HG02981 (cell line): ENCODE measurements at regions not wholly inside any gene's neighbourhood (a gene's known extent, or its start where the extent isn't known, plus 50 kb on each side); places are given as distances from the start of the nearest gene placed in this dataset.

Experiments
- ATAC-seq: cut with Tn5 transposase; IDR thresholded peaks from one replicate; pipeline ENCODE4 v1.9.1; 2021; ENCODE audit warnings: mild to moderate bottlenecking, moderate library complexity; ENCODE audit not compliant: unreplicated experiment

DNA sequence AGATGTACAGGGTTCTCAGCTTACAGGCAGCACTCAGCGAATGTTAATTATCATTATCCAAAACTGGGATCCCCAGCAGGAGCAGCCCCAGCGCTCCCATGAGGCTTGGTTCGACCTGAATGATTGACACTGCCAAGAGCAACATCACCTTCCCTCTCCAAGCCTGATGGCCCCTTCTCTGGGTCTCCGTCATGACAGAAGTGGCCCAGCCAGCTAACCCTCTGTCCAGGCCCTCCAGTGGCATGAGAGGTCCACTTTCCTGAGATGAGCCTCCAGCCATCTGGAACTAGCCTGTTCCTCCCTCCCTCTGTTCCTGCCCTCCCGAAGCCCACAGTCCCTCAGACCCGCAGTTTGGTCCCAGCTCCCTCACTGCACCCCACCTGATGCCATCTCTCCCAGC lies 97.0 kb upstream of the RAB6C start:
- no peak for ATAC-seq

DNA sequence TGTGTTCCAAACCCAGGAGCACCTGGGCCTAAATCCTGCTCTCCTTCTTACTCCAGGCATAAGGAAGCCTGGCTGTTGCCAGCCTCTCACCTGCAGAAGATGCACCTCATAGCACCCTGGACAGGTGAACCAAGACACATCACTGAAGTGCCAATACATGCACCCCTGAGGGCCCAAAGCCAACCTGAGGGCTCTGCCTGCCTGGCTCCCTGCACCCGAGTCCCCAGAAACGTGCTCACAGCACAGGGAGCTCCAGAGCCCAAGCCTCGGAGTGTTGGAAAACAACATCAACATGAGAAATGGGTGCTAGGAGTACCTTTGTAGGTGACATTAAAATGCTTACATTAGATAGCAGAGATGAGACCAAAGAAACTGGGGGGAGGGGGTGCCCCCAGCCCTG lies 96.3 kb upstream of the RAB6C start:
- no peak for ATAC-seq

DNA sequence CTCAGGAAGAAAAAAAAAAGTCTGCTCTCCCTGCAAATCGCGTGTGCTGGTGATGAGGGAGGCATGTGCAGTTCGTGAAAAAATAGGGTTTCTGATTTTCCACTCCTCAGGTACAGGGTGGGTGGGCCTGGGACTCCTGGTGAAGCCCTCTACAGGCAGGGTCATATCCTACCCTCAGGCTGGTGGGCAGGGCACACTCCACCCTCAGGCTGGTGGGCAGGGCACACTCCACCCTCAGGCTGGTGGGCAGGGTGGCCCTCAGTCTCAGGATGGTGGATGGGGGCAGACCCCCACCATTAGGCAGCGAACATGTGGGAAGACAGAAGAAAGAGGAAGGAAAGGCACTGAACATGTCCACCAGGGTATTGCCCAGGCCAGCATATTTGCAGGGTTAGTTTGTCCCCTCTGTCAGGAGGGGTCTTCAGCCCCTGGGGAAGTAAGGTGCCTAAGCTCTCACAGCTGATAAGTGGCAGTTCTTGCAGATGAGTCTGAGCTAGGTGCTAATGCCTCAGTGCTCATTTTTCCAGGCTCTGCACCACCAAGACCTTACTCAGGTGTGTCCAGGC lies 95.2 kb upstream of the RAB6C start:
- ATAC-seq, result no peak

DNA sequence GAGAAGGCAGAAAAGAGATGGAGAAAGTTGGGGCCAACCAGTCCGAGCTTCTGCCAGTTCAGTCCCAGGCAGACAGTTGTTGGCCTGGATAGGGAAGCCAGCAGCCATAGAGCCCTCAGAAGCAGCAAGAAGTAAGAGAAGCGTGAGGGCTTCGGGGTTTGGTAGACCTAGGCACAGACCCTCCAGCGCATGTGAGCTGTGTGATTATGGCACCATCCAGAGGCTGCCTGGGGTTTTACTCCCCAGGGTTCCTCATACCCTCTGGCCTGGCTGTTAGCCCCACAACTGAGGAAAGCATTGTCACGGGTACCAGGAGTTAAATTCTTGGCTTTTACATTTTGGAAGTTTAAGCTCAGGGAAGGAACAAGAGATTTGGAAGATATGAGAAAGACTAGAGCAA lies 93.7 kb upstream of the RAB6C start:
- ATAC-seq, result no peak

DNA sequence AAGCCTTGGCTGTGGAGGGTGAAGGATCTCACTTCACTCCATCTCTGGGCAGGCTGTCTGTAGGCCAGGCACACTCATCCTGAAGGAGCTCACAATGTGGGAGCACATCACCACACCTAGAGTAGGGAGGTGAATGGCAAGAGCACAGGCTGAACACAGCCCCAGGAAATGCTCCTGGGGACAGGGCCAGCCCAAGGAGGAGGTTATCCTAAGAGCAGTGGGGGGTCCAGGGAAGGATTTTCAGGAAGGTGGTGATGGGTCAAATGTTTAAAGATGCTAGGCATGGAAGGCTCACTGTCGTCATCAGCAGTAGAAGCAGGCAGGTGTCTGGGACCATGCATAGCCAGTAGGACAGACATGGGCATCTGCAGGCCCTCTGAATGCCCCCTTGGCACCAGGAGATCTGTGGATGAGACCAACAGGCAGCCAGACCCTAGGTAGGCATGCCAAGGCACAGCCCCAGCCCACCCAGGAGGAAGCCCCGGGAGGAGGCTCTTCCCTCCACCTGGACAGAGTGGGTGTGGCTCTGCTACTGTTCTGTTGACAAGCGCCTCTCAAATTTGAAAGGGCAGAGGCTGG lies 91.7 kb upstream of the RAB6C start:
- no peak for ATAC-seq

DNA sequence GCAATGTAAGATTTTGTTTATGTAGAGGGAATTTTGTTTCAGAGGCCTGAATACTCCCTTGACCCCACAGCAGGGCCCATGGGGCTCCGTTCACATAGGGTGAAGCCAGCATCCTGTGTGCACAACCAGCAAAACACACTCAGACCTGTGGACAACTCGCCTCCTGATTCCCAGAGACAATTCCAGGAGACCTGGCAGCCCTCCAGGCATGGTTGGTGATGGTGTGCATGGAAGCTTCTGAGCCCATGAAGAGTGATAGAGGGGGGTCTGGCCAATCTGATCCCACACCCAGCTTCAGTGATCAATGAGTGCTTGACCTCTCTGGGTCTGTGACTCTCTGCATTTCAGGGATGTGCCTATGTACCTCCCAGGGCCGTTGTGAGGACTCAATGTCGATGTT lies 91.0 kb upstream of the RAB6C start:
- no peak for ATAC-seq

DNA sequence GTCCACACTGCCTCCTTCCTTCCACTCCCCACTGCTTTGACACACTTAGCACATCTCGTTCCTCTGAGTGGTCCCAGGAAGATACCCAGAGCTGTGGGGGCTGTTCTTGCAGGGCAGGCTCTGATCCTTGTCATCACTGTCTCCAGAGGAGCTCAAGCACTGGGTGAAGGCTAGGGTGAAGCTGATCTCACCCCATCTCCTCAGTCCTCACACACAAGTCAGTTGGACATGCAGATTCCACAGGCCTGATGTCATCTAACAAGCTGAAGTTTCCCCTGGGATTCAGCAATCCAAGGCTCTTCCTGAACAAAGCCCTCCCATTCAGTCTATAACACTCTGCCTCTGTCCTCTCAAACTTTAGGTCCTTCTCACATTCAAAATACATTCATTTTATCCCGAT lies 90.6 kb upstream of the RAB6C start:
- no peak for ATAC-seq

DNA sequence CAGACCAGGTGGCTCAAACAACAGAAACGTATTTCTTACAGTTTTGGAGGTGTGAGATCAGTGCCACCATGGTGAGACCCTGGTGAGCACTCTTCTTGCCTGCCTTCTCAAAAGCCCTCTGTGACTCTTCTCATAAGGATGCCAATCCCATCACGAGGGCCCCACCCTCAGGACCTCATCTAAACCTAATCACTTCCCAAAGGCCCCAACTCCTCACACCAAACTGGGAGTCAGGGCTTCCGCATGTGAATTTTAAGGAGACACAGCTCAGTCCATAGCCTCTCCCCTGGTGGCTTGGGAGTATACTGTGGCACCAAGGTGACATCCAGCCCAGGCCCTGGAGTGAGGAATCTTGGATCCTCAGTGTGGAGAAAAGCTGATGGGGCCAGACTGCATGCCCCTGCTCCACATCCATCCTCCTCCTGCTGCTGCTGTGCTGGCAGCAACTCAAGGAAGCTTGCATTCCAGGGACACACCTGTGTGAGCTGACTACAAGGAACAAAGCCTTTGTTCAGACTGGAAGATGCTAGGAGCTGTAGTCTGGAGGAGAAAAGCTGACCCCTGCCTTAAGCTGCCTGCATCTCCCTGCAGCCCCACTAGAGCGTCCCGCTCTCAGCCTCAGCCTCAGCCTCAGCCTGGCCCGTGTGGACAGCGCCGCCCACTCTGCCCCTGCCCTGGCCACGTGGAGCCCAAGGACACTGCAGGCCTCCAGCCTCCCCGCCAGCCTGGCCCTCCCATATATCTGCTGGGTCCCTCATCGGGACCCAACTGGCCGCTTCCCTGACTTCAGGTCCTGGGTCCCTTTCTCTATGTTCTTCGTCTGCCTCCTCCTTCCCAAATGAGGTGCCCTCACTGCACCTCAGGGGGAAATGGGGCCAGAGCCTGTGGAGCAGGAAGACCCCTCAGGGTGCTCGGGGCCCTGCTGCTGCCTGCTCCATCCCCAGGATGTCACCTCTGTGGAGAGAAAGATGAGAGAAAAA lies 87.8 kb upstream of the RAB6C start:
- ATAC-seq, result no peak

DNA sequence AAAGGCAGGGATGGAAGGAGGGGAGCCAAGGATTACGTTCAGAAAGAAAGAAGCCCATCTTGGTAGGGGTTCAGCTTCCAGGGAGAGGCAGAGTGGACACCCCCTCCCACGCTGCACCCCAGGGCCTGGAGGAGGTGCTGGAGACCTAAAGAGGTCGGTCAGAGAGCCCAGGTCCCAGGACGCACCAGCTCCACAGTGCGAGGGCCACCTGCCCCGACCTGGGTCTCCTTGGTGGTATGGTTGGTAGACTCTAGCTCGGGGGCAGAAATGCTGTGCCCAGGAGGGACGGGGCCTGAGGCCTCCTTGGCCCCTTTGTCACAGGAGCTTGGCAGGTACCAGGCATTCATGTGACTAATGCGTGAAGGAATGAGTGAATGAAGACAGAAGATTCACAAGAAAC lies 87.1 kb upstream of the RAB6C start:
- no peak for ATAC-seq

DNA sequence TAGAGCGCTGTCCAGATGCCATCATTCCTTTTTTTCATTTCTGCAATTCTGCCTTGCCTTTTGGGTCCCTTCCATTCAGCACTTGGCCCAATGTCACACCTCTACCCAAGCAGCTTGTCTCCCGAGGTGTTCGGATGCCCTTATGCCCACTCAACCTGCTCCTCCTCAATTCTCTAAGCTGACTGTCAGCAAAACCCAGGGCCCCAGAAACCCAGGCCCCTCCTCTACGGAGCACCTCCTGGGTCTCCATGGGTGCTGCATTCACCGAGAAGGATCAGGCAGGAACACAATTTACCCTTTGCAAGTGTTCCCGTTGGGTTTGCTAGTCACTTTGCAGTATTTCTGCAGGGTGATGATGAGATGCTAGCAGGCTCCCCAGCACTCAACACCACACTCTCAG lies 86.7 kb upstream of the RAB6C start:
- no peak for ATAC-seq

DNA sequence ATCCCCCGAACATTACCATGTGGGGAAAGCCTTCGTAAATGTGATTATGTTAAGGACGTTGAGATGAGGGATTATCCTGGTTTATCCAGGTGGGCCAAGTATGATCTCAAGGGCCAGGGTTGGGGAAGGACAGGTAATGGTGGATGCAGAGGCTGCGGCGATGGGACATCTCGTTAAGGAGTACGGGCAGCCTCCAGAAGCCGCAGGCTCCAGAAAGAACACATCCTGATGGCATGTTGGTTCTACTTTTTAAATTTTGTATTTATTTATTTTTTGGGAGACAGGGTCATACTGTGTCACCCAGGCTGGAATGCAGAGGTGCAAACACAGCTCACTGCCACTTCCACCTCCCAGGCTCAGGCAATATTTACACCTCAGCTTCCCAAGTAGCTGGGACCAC lies 86.2 kb upstream of the RAB6C start:
- no peak for ATAC-seq

DNA sequence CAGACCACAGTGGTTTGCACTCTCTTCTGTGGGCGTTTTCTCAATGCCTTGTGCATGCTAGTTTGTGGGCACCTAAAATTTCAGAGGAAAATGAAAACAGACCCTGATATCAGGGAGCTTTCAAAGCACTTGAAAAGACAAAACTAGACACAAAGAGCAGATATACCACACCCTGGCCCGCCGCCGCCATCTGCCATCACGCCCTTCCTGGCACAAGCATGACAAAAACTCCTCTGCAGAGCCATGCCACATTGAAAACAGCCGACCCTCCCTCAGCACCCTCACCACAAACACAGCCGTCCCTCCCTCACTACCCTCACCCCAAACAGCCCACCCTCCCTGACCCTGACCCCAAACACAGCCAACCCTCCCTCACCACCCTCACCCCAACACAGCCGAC lies 84.8 kb upstream of the RAB6C start:
- ATAC-seq, result no peak

DNA sequence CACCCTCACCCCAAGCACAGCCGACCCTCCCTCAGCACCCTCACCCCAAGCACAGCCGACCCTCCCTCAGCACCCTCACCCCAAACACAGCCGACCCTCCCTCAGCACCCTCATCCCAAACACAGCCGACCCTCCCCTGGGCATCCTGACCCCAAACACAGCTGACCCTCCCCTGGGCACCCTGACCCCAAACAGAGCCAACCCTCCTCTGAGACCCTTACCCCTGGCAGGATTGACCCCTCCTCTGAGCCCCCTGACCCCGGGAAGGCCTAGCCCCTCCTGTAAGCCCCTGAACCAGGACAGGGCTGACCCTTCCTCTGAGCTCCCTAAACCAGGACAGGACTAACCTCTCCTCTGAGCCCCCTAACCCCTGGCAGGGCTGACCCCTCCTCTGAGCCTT lies 84.4 kb upstream of the RAB6C start:
- no peak for ATAC-seq

DNA sequence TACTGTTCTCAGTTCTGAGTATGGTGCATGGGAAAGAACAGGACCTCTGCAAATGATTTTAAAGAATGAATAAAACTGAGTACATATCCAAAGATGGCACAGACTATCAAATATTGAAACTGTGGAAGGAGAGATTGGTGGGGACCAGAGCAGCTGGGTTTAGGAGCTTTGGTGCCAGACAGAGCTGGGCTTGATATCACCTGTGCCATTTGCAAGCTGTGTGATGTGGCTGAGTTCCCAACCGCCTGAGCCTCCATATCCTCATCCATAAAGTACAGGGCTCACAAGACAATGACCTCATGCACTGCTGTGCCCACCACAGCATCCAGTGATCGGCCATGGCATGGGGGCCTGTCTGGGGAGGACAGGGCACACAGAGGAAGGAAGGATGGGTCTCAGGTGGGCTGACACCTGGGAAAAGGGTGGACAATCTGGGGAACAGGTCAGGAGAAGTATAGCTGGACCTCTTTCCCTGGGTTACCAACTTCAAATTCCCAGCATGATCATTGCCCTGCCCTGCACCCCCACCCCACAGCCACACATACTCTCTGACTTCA lies 83.9 kb upstream of the RAB6C start:
- no peak for ATAC-seq

DNA sequence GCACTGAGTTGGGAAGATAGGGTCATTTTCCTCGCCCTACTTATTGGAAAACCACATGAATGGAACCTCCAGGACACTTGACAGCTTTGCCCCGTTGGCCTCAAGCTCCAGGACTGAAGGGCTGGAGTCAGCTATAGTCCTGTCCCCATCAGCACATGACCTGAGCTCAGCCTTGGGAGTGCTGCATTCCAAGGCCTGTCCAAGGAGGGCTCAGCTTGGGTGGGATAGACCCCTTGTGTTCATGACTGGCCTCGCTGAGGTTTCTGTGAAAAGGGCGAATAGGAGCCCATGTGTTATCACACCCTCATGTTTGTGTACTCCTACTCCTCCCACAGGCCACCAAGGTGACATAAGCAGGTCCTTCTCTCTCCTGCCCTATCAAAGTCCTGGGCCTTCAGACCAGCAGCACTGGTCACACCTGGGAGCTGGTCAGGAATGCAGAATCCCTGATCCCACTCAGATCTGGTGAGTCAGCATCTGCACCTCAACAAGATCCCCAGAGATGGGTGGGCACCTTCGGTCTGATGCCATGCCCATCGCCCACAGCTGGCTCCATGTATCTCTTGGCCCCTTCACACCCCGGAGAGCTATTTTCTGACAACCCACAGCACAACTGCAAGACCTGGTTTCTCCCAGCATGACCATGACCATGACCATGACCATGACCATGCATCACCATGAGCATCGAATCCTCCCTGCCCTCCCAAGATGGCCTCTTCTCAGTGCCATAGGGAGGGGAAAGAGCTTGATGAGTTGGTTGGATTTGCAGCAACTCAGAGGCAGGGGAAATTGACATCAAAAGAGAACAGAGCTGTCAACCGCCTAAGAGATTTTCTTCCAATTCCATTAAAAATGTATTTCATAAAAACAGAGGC lies 83.0 kb upstream of the RAB6C start:
- ATAC-seq, result no peak

DNA sequence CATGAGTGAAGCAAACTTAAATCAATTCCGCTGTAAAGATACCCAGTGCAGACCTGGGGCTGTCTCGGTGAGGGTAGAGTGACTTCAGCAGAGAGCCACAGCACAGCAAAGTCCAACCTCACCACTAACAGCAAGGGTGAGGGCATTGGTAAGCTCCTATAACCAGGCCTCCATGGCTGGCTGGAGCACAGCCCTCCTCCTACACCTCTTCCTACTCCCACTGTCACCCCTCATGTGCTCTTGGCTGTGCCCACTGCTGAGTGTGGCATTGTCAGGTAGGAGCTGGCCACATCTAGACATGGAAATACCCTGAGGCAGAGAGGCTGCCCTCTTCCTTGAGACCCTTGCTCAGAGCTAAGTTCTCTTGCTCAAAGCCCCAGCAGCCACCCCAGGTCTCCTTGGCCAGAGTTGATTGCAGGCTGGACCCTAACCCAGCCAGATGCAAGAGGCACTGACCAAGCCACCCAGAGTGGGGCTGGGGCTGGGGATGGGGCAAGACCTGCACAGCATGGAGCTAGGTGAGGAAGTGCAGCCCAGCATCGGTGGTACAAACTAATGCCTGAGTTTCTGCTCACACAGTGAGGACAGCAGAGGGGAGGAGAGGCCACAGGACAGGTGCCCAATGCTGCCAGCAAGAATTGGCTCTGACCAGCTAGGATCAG lies 77.6 kb upstream of the RAB6C start:
- ATAC-seq, result no peak

DNA sequence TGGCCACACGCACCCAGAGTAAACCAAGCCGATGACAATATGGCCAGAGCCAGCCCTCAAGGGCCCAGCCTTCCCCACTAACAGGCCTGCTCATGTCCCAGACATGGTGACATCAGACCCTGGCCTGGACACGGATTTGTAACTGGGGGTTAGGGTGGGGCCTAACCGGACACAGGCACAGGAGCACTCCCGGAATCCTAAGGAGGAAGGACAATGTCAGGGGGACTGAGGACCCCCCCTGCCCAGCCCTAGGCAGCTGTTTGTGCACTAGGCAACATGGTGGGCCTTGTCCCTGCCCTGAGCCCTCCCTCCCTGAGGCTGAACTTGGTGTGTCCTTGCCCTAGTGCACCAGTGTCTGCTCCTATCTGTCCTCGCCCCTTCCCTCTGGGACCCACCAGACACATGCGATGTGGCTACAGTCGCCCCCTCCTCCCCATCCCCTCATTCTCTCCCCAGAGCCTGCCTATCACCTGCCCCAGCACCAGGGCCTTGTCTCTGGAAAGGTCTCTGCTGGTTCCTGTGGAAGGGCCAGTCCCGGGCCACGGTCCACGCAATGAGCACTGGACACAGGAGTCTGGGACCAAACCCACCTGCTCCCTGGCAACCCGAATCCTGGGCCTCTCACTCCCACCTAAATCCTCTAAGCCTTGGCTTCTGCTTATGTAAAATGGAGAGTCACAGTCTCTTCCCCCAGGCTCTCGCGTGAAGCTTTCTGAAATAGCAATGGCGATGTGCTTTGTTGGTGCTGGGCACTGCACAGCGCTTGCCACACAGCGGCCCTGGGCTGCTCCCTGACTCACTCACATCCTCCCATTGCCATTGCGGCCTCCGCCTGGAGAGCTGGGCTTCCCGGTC lies 76.5 kb upstream of the RAB6C start:
- no peak for ATAC-seq

DNA sequence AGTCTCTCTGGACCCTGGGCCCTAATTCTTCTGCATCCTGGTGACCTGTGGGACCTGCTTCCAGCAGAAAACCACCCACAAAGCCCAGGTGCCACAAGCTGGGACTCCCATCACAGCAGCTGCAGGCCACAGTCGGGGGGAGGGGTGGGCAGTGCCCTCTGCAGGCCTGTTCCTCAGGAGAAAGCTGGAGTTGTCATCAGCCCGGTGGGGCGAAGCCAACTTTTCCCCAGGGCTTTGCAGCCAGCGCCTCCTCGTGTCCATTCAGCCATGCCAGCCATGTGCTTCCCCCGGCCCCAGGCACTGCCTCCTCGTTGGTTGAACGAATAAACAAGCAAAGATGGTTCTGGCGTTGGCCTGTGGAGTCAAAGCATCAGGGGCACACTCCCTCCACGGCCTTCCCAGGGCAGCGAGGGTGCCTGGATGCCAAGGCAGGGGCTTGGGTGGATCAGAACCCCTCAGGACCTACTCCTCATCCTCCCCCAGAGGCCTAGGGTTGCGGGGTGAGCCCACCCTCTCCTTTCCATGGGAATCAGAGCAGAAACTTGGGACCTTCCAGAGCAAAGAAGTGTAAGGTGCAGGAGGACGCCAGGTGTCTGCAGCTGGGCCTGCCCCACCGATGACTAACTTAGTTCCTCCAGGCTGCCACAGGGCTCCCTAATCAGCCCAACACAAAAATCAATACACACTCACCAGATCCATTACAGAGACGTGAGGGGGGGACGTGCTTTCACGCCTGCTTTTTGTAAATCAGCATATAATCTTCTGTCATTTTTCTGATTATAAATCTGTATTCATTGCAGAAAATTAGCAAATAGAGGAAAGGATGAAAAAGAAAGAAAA lies 75.7 kb upstream of the RAB6C start:
- no peak for ATAC-seq
